Spleen (tissue), 7 donors: ENCODE measurements at regions not wholly inside any gene's neighbourhood (a gene's known extent, or its start where the extent isn't known, plus 50 kb on each side); places are given as distances from the start of the nearest gene placed in this dataset.

ENCODE experiments used
- CTCF ChIP-seq, 11 experiments: fragments of 200-600 bp in 7 of 11; fragments of 450-650 bp in 4 of 11; sonication (generic) in 4 of 11; IDR thresholded peaks in 8 of 11; conservative IDR thresholded peaks in 3 of 11; 1 replicate in 7 of 11; 2 replicates in 4 of 11; pipeline versions ENCODE4 v1.4.0 to v1.8.0; 2016 to 2021; ENCODE audit warnings: antibody characterized with exemption in 11 of 11, inconsistent platforms in 4 of 11, mild to moderate bottlenecking in 1 of 11
- POLR2A ChIP-seq, 3 donors: fragments of 450-650 bp; IDR thresholded peaks; one replicate each; pipeline ENCODE4 v1.5.1; 2017; ENCODE audit warnings: antibody characterized with exemption in 3 of 3, mild to moderate bottlenecking in 1 of 3
- POLR2AphosphoS5 ChIP-seq, 3 donors: sonication (generic); formaldehyde crosslinking; IDR thresholded peaks; one replicate each; pipeline ENCODE4 v1.5.1; 2017; ENCODE audit warnings: antibody characterized with exemption in 3 of 3
- donor health status: DM: no; HTN: no; CAD: no; lungs with moderate emphysema.
- donor health status: DM: no; HTN: no; CAD: no.
- donor health status: DM: no; HTN: no; CAD: no.

GRCh38 chrX:142671036-142671435 is 354.7 kb upstream of the SPANXN4 start:
- TF ChIP-seq CTCF (IDR thresholded peaks at IDR 0.05 in 8 of 11, conservative IDR thresholded peaks at IDR 0.05 in 3 of 11), result no peak
- TF ChIP-seq POLR2A (IDR thresholded peaks at IDR 0.05), result no peak
- TF ChIP-seq POLR2AphosphoS5 (IDR thresholded peaks at IDR 0.05), result no peak
